DMS114 treated with DMSO at 0.1 percent for 48 hours (cell line): ENCODE measurements at regions not wholly inside any gene's neighbourhood (a gene's known extent, or its start where the extent isn't known, plus 50 kb on each side); places are given as distances from the start of the nearest gene placed in this dataset.

Source experiments
- DNase-seq: peaks from one replicate; lab custom pipeline; 2025; ENCODE audit not compliant: unreplicated experiment; lab: John Stamatoyannopoulos, UW

DNA sequence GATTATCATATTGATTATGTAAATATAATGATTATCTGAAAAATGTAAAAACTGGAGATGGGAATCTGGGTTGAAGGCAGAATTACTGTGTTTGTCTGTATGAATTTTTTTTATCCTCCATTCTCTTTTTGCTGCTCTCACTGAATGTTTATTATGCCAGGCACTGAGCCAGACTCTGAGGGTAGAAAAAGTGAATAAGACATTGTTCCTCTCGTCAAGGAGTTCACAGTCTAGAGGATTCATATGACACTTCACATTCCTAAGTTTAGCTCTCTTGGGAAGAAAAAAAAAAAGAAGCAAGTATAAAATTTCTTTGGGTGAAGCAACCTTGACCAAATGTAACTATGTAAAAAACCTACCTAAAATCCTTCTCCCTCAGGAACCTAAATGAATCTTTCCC lies 120.9 kb upstream of the LMO3 start:
- DNase-seq: no peak

- no peak for DNase-seq
Observed at GRCh38 chr12:16719713-16720416, 113.9 kb upstream of the LMO3 start.

- no peak for DNase-seq
Observed at GRCh38 chr12:16716928-16717327, 111.0 kb upstream of the LMO3 start.

DNA sequence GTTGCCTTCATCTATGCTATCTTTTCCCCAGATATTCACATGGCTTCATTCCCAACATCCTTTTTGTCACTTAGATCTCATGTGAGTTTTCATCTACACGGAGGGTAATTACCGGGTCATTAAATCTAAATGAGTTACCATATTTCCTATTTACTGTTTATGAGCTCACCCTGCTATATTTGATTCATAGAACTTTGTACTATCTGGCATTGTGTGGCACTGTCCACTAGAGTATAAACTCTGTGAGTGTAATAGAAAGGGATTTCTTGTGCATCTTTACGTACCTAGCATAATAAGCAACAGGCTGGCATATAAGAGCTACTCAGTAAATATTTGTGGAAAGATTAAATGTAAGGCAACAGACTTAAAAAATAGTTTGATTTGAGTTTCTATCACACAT lies 86.1 kb upstream of the LMO3 start:
- DNase-seq: no peak

GRCh38 chr12:16691624-16692023 lies 85.7 kb upstream of the LMO3 start:
- no peak for DNase-seq

- DNase-seq: no peak
Observed at GRCh38 chr12:16688200-16688599, 82.2 kb upstream of the LMO3 start.

DNA sequence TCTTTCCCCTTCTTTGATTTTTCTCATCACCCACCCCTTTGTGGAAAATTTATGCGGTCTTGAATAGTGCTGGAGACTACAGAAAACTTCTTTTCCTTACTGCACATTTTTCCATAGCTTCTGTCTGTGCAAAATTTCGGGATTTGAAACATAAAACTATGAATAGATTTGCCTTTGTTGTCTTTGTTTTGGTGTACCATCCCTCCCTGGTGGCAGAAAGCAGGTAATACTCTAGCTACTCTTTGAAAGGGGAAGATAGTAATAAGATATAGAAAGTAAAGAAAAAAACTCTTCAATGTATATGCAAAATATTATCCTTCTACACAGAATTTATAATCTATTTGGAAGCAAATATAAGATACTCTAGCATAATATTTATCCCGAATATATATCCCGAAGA lies 79.1 kb upstream of the LMO3 start:
- DNase-seq: no peak

GRCh38 chr12:16681196-16681595 lies 75.2 kb upstream of the LMO3 start:
- DNase-seq: no peak

DNA sequence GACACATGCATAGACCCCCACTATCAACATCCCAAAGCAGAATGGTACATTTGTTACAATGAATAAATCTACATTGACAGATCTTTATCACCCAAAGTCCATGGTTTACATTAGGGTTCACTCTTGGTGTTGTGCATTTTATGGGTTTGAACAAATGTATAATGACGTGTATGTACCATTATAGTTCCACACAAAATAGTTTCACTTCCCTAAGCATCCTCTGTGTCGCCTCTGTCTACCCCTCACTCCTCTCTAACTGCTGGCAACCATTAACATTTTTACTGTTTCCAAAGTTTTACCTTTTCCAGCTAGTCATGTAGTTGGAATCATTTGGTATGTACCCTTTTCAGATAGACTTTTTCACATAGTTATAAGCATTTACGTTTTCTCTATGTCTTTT lies 69.5 kb upstream of the LMO3 start:
- no peak for DNase-seq

- DNase-seq: no peak
Observed at GRCh38 chr12:16674885-16675284, 68.9 kb upstream of the LMO3 start.

DNA sequence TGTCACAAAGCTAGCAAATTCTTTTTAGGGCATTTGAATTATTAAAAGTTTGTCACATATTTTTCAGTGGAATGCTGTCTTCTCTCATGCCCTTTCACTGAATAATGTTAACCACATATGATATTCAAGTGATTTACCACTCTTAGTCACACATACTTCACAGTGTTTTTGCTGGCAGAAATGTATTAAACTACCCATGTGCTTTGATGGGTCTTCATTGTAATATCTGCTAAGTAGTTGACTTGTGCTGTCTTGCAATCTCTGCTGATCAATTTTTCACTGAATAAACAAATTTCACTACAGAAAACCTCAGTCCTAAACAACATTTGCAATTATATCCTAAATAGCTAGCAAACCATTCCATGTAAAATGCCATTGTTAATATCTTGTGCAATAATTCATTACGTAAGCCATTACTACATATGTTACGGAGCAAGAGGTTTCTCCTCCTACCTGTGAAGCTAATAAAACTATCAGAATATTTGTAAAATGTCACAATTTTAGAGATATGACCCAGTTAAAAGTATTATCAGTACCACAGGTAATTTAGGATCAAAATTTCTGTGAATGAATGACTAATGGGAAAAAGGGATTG lies 64.6 kb upstream of the LMO3 start:
- no peak for DNase-seq

DNA sequence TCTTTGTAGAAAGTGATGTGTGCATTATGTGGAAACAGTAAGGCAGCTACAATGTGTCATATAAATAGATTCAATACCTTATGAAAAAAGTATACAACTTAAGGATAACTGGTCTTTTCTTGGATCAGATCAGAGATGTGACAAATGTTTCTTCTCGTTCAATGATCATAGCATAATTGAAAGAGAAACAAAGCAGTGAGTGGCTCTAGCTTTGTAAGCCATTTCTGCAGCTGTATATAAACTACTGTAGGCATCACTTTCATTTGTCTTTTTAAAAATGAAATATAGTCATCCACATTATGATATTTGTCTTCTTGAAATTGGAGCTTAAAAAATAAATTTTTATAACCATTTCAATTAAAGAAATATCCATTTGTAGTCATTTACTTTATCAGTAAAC lies 63.8 kb upstream of the LMO3 start:
- no peak for DNase-seq

GRCh38 chr12:16668198-16668597 lies 62.2 kb upstream of the LMO3 start:
- DNase-seq: no peak

- DNase-seq: no peak
Observed at GRCh38 chr12:16658699-16659098, 52.7 kb upstream of the LMO3 start.
